GM19035 (cell line): ENCODE measurements at regions not wholly inside any gene's neighbourhood (a gene's known extent, or its start where the extent isn't known, plus 50 kb on each side); places are given as distances from the start of the nearest gene placed in this dataset.

ENCODE experiments used
- ATAC-seq: cut with Tn5 transposase; IDR thresholded peaks from one replicate; pipeline ENCODE4 v1.9.1; 2021; ENCODE audit not compliant: unreplicated experiment

DNA sequence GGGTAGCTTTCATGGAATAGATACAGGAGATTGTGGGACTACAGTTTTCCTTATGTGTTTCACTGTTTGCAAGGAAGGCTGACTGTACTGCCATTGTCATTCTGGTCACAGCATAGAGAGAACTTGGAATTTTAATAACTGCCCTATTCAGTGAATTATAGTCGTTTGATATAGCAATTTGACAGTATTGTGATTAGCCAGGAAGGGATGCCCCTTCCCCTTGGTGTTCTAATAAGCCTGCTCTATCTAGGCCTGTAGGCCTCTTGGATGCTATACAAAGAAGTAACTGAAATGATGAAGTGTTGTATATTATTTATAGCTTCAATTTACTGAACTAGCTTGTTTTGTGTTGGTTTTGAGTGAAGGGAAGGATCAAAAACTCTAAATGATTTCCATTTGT lies 528.6 kb upstream of the CDH2 start:
- ATAC-seq: no peak

DNA sequence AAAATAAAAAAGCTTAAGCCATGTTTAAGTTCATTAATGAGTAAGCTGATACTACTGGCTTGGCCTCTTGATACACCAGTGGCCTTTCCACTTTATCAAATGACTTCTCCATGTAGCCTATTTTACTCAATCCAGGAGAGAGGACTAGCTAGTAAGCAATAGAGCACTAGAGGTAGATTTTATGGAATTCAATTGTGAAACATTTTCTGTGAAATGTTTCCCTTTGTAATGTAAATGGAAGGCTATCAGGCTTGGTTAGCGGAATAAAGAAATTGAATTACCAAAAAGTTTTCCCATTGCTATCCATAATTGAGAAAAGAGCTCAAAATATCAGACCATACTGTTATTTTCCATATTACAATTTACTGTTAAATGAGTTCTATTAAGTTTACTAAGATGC lies 515.4 kb upstream of the CDH2 start:
- ATAC-seq: no peak

GRCh38 chr18:28691496-28691840 lies 514.5 kb upstream of the CDH2 start:
- ATAC-seq: no peak

DNA sequence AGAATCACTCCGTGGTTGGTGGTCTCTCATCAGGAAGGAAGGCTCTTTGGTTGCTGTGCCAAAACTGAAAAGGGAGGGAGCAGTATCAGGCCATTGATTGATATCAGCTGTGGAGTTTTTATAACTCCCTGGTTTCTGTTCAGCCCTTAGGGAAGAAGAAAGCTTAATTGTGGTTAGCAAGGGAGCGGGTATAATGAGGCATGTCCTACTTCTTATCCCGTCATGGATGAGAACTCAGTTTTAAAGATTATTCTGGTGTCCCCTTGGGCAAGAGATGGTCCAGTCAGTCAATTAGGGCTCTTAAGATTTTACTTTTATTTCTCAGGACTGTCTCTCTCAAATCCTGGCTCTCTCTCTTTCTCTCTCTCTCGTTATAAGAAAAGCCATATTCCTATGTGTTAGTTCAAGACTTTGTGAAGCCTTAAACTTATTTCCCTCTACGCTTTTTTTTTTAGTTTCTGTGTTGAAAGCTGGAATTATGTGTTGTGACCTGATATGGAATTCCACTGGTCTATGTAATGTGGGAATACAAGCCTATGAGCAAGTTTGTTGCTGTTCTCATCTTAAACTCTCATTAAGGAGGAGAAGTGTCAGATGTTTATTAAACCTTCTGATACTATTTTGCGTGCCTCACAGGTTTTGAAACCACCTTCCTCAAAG lies 514.0 kb upstream of the CDH2 start:
- no peak for ATAC-seq

DNA sequence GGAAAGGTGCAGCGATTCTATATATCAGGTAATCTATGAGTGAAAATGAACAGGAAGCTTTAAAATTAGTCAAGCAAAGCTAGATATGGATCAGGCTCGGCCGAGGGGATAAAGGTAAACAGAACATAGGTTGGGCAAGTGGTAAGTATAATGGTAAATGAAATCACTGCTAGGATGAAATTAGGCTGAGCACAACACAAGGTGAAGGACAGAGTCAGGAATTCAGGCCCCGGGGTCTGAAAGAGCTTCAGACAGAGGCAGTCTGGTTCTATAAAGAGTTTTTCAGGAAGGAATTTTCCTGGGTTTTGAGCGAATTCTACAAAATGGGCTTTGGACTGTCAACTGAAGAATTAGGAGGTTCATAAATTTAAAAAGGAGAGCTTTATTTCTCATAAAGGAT lies 513.2 kb upstream of the CDH2 start:
- no peak for ATAC-seq

- no peak for ATAC-seq
These were observed 512.7 kb upstream of the CDH2 start for GRCh38 chr18:28689588-28689987.

GRCh38 chr18:28684746-28685355 lies 507.9 kb upstream of the CDH2 start:
- ATAC-seq: no peak

DNA sequence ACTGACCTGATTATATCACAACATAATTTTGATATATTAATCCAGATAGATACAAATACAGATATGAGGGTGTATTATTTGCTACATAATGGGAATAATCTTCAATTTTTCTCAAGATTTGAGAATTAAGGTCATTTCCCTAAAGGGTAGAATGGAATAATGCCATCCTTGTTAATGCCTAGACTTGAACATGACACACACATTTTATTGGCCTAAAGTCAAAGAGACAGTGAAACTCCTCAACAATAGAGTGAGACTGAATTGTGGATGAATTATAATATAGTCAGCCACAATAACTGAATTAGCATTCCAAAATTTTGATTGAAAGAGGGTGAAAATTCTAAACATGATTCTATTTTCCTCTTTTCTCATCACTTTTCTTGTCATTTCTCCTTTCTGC lies 506.0 kb upstream of the CDH2 start:
- ATAC-seq: no peak

GRCh38 chr18:28669165-28669564 lies 492.2 kb upstream of the CDH2 start:
- ATAC-seq: no peak

GRCh38 chr18:28666216-28666615 lies 489.3 kb upstream of the CDH2 start:
- ATAC-seq: no peak

GRCh38 chr18:28657961-28658360 lies 481.0 kb upstream of the CDH2 start:
- no peak for ATAC-seq

GRCh38 chr18:28652654-28653053 lies 475.7 kb upstream of the CDH2 start:
- ATAC-seq: no peak

DNA sequence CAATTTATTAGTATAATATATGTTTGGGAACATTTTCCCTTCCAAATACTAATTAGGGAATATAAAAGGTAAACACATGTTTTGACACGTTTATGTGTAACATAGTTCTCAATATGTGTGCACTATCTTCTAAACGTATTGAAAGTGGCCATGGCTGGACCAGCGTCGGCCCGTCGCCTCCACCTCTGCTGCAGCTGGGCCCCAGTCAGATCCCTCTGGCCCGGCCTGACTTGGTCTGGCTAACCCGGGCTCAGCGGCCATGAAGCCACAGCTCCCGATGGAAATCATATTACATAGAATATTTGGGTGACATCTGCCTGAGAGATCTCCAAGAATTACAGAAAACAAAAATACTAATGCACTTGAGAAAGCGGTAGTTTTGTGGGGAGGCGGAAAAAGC lies 474.4 kb upstream of the CDH2 start:
- no peak for ATAC-seq

DNA sequence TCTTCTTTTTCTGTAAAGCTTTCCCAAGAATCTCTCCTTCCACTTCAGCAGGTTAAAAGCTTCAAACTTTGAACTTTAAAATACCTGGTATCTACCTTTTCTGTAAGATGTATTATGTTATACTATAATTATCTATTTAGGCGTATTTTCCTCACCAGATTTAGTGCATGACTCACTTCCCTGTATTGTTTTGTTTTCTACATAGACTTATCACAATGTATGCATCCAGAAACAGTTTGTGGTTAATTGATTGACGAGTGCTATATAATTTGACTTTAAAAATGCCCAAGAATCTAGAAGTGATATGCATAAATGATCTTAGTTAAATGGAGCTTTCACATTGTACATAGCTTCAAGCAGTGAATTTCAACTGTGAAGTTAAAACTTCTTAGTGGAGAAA lies 473.9 kb upstream of the CDH2 start:
- no peak for ATAC-seq

DNA sequence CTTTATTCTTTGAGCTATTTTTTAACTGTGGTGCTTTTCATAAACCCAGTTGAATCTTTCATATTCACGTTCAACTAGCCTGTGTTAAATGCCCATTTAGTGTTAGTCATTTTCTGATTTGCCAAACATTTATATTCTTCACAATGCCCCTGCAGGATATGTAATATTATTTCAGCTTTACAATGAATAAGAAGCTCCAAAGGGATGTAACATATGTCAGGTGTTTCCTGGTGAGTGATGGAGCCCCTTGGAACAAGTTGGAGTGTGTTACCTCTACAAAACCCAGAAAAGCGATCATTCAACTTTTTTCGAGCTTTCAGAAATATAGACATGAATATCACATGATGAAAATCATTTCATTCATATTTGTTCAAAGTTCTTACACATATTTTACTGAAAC lies 471.0 kb upstream of the CDH2 start:
- ATAC-seq: no peak

GRCh38 chr18:28637897-28638296 lies 461.0 kb upstream of the CDH2 start:
- ATAC-seq: no peak

GRCh38 chr18:28635530-28635929 lies 458.6 kb upstream of the CDH2 start:
- no peak for ATAC-seq

GRCh38 chr18:28626756-28627155 lies 449.8 kb upstream of the CDH2 start:
- ATAC-seq: no peak

DNA sequence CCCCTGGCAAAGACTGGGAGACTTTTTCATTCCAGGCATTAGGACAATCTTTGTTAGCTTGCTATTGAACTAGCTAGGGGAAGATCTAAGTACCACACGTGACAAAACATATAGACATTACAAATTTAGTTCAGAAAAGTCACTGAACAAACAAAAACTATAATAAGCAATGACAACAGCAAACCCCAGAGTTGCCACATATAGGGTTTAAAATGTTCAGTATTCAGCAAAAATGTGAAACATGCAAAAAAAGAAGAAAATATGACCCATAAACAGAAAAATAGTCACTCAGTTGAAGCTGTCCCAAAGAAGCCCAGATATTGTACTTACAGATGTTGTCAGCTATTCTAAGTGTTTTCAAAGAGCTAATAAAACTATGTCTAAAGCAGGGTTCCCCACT lies 431.1 kb upstream of the CDH2 start:
- ATAC-seq: no peak

DNA sequence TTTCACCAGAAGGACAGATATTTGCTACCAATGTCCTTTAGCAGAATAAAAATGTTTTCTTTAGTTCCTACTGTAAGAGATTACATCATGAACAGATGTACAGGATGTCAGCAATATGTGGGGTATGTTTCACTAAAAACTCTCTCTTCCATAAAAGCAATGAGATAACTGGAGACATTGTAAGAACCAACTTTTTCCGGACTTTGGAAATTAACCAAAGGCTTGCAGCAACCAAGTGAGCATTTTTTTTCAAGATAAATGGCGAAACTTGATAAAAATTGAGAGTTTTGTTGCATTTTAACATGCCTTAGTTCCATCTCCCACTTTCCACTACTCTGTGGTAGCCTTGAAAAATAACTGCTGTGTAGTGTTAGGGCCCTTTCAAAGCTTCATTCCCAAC lies 429.8 kb upstream of the CDH2 start:
- no peak for ATAC-seq

- ATAC-seq: no peak
These were observed 425.5 kb upstream of the CDH2 start for GRCh38 chr18:28602391-28602790.

DNA sequence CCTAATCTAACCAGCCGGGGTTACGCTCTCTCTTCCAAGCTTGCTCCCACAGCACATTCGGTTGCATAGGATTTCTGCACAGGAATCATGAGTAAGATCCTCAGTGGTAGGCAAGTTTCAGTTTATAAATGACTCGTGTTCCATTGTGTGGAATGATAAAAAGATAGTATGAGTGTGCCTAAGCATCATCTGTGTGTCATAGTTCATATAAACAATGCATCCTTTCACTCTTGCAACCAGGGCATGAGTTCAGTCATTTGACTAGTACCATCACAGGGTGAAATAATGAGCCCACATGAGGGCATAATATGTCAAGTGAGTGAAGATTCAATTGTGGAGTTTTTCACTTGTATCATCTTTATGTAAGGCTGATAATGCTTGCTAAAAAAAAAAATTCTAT lies 417.1 kb upstream of the CDH2 start:
- ATAC-seq: no peak

GRCh38 chr18:28588884-28589549 lies 412.1 kb upstream of the CDH2 start:
- no peak for ATAC-seq
